Adrenal gland (tissue), 5 donors: ENCODE measurements at regions not wholly inside any gene's neighbourhood (a gene's known extent, or its start where the extent isn't known, plus 50 kb on each side); places are given as distances from the start of the nearest gene placed in this dataset.

ENCODE experiments used
- POLR2A ChIP-seq, 2 donors: fragments of 450-650 bp; IDR thresholded peaks; one replicate each; pipeline ENCODE4 v1.6.1; 2017; ENCODE audit warnings: antibody characterized with exemption in 2 of 2, mild to moderate bottlenecking in 2 of 2, moderate library complexity in 1 of 2
- TF ChIP-seq, protein P1 (sequence below), 6 experiments: fragments of 450-650 bp in 4 of 6; fragments of 200-600 bp in 2 of 6; sonication (generic) in 1 of 6; IDR thresholded peaks; 1 replicate in 5 of 6; 2 replicates in 1 of 6; pipeline versions ENCODE4 v1.5.1 to v1.8.0; 2016 to 2021; ENCODE audit warnings: antibody characterized with exemption in 6 of 6, mild to moderate bottlenecking in 2 of 6, moderate library complexity in 1 of 6
- donor health status: DM: no; HTN: no; CAD: no.

DNA sequence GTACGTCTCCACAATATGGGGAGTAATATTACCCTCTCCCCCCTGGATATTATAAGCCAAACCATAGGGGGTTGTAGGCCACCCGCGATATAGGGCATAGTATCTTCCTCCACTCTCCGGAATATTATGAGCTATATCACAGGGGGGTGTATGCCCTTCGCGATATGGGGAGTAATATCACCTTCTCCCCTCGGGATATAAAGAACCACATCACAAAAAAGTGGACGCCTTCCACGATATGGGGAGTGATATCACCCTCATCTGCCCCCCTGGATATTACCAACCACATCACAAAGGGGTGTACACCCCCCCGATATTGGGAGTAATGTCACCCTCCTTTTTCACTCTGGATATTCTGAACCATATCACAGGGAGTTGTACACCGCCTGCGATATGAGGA is 65.5 kb upstream of the CEACAM21 start:
- TF ChIP-seq, protein P1, sequence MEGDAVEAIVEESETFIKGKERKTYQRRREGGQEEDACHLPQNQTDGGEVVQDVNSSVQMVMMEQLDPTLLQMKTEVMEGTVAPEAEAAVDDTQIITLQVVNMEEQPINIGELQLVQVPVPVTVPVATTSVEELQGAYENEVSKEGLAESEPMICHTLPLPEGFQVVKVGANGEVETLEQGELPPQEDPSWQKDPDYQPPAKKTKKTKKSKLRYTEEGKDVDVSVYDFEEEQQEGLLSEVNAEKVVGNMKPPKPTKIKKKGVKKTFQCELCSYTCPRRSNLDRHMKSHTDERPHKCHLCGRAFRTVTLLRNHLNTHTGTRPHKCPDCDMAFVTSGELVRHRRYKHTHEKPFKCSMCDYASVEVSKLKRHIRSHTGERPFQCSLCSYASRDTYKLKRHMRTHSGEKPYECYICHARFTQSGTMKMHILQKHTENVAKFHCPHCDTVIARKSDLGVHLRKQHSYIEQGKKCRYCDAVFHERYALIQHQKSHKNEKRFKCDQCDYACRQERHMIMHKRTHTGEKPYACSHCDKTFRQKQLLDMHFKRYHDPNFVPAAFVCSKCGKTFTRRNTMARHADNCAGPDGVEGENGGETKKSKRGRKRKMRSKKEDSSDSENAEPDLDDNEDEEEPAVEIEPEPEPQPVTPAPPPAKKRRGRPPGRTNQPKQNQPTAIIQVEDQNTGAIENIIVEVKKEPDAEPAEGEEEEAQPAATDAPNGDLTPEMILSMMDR (IDR thresholded peaks at IDR 0.05) = no peak
- TF ChIP-seq POLR2A (IDR thresholded peaks at IDR 0.05) = no peak
